ENCODE measurements at regions not wholly inside any gene's neighbourhood (a gene's known extent, or its start where the extent isn't known, plus 50 kb on each side); places are given as distances from the start of the nearest gene placed in this dataset.
"Not testable (repeated sequence)": the region's sequence is repeated elsewhere in the genome, so short reads cannot be mapped to it uniquely, and the experiment has no call there.

DNA sequence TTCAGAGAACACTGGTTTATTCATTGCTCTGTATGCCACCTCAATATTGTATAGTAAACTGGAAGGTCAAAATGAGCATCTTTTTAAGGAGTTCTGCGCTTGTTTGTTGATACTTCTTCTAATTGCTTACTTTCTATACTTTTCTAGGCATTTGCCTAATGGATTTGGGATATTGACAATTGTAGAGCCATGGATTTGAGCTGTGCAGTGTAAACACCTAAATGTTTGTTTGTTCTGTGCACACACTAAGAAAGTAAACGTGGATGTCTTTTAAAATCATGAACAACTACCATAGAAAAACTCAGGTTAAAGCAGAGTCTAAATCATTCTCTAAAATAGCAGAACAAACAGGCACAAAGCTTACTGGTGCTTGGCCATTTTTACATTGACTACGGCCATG, 436.6 kb upstream of the GBE1 start:
- DNase-seq (ENCODE audit: low read depth in 2 of 3, low spot score in 2 of 3) = no peak

- DNase-seq (ENCODE audit: low read depth in 2 of 3, low spot score in 2 of 3) = no peak
Observed at GRCh38 chr3:82196645-82197044, 435.2 kb upstream of the GBE1 start.

DNA sequence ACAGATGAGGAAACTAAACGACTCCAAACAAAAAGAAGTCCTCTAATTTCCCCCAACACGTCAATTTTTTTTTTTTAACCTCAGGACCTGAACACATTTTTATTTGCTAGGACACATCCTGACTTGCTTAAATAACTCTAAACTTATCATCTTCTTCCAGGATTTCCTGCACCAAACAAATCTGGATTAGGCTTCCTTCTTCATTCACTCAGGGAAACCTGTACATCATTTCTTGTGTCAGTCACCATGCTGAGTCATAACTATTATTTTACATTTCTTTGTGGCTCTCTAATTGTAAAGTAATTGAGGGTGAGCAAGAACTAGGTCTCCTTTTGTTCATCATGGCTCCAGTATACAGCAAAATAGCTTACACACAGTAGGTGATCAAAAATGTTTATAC, 433.4 kb upstream of the GBE1 start:
- no peak for DNase-seq (ENCODE audit: low read depth in 2 of 3, low spot score in 2 of 3)

DNA sequence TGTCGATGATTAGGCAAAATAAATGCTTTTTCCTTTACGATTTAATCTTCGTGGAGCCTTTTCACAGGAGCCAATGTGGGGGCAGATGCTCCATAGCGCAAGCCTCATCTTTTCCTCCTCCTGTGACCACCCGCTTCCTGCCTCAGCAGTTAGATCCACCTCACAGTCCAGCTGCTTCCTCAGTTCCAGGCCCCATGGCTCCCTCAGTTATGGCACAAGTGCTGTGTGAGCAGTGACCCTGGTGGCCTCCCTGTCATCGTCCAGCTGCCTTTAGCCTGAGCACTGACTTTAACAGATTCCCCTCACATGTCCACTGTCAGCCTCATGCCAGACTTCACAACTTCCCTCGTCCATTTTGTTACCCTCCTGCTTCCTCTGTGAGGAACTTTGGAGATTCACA, 424.6 kb upstream of the GBE1 start:
- no peak for DNase-seq (ENCODE audit: low read depth in 2 of 3, low spot score in 2 of 3)

- no peak for DNase-seq (ENCODE audit: low read depth in 2 of 3, low spot score in 2 of 3)
Observed at GRCh38 chr3:82179291-82179690, 417.8 kb upstream of the GBE1 start.

DNA sequence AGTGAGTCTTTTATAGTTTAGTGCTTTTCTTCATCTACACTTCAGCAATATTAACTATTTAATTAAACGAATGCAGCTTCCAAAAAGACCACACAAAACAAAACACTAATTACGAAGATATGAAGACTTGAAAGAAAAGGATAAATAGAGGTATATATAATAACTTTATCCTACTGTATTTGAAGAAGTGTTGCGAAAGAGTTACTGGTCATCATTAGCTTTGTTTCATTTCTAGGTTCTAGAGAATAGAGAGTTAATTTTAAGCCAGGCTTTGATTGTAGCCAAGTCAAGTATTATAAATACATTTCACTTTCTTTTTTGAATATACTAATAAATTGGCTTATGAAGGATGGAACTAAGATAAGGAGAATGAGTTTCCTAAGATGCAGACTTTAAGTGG, 416.8 kb upstream of the GBE1 start:
- no peak for DNase-seq (ENCODE audit: low read depth in 2 of 3, low spot score in 2 of 3)

GRCh38 chr3:82177774-82178173, 416.3 kb upstream of the GBE1 start:
- no peak for DNase-seq (ENCODE audit: low read depth in 2 of 3, low spot score in 2 of 3)

- no peak for DNase-seq (ENCODE audit: low read depth in 2 of 3, low spot score in 2 of 3)
Observed at GRCh38 chr3:82165266-82165665, 403.8 kb upstream of the GBE1 start.

DNA sequence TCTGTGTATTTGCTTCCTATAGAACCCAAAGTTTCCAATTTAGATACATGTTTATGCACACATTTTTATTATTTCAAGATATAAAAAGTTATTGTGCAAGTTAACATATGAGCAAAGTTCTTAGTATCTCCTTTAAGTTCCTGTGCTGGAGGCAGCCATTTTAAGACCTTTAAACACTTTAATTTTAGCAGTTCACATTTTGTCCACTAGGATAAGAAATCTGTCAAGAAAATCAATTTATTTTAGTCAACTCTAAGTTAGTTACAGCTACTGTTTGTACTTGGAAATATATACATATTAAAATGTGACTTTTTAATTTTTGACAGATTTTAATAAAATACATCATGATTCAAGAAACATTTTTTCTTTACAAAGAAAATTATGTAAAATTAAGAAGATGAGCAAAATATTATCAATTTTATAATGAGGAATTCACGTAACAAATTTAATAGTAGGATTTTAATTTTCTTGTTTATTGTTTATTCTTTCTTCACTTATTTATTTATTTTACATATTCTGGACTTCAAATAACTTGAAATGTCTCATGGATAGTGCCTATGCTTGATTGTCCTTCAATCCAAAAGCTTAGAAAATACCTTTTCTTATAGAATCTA, 402.6 kb upstream of the GBE1 start:
- no peak for DNase-seq (ENCODE audit: low read depth in 2 of 3, low spot score in 2 of 3)

- no peak for DNase-seq (ENCODE audit: low read depth in 2 of 3, low spot score in 2 of 3)
Observed at GRCh38 chr3:82157952-82158351, 396.5 kb upstream of the GBE1 start.

DNA sequence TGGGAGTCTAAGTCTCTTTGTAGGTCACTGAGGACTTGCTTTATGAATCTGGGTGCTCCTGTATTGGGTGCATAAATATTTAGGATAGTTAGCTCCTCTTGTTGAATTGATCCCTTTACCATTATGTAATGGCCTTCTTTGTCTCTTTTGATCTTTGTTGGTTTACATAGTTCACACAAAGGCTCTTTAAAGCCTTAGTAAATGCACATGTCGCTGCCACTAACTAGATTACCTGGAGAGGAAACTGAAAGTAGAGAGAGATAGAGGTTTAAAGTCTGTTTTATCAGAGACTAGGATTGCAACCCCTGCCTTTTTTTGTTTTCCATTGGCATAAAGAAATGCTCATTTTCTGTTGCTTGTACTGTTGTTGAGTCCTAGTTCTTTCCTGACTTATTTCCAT, 392.4 kb upstream of the GBE1 start:
- not testable (repeated sequence) for DNase-seq (ENCODE audit: low read depth in 2 of 3, low spot score in 2 of 3)

- DNase-seq (ENCODE audit: low read depth in 2 of 3, low spot score in 2 of 3) = no peak
Observed at GRCh38 chr3:82145742-82146141, 384.3 kb upstream of the GBE1 start.

- no peak for DNase-seq (ENCODE audit: low read depth in 2 of 3, low spot score in 2 of 3)
Observed at GRCh38 chr3:82144811-82145210, 383.4 kb upstream of the GBE1 start.

- no peak for DNase-seq (ENCODE audit: low read depth in 2 of 3, low spot score in 2 of 3)
Observed at GRCh38 chr3:82143661-82144412, 382.4 kb upstream of the GBE1 start.

DNA sequence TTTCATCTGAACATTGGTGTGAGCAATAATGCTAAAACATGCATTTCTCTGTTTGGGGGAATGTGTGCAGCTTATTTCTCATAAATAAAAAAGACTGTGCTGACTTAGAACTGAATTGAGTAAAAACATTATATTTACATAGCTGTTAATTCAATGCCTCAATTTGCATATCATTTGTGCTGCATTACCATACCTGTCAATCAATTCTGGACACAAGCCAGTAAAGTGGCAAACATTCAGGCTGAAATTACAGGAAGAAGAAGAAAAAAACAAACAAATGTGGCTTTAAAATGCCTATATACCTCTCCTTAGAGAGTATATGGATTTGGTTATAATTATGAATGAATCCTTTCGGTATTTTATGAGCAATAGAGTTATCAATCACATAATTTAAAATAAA, 380.1 kb upstream of the GBE1 start:
- DNase-seq (ENCODE audit: low read depth in 2 of 3, low spot score in 2 of 3) = no peak

GRCh38 chr3:82137861-82138260, 376.4 kb upstream of the GBE1 start:
- DNase-seq (ENCODE audit: low read depth in 2 of 3, low spot score in 2 of 3) = no peak

DNA sequence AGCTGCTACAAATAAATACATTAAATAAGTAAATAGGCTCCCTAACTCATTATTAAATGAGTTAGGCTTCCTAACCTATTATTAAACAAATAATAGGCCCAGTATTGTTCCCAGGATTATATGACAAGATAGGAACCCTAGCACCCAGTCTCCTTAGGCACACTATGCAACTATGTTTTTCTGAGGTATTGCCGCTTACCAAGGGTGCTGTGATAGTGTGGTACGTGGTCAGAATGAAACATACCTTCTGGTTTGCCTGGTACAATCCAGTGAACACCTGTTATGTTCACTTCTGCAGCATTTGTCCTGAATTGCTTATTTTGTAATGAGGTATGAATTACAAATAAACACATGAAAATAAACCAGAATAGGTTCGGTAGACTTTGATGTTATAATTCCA, 375.6 kb upstream of the GBE1 start:
- no peak for DNase-seq (ENCODE audit: low read depth in 2 of 3, low spot score in 2 of 3)

- peak in 1 of 3 experiments; percentile 14 for DNase-seq (ENCODE audit: low read depth in 2 of 3, low spot score in 2 of 3)
Observed at GRCh38 chr3:82133070-82133606, 371.7 kb upstream of the GBE1 start.

DNA sequence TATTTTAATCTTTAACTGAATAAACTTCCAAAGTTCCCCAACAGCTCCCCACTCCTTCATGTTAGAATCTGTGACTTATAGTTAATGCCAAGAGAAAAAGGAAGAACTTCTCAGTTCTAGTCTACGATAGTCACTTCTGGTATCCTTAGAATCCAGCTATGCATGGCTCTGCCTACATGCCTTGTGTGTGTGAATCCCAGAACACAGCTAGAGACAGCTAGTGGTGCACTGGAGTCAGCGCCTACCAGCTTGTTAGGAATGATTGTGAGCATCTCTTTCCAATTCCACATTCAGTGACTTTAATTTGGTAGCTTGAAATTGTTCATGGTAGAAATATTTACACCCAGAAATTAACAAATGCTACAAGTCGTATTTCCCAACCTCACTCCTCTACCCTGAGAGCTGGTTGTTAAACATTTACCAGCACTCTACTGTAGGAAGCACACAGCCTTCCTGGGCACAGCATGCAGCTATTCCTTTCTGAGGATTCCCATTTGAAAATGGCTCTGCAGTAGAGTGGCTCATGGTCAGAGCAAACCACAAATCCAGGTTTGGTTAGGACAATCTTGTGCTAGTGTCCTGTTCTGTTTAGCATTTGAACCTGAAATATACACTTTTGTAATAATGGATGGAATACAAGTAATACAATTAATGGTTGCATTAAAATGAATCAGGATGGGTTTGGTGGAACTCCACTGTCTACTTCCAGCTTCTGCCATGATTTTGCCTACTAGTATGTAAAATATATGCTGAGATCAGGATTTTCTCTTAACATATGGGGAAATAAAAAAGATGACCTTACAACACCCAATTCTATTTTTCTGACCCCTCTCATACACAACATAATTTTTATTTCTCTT, 371.0 kb upstream of the GBE1 start:
- DNase-seq (ENCODE audit: low read depth in 2 of 3, low spot score in 2 of 3) = no peak

- no peak for DNase-seq (ENCODE audit: low read depth in 2 of 3, low spot score in 2 of 3)
Observed at GRCh38 chr3:82130046-82130445, 368.6 kb upstream of the GBE1 start.

DNA sequence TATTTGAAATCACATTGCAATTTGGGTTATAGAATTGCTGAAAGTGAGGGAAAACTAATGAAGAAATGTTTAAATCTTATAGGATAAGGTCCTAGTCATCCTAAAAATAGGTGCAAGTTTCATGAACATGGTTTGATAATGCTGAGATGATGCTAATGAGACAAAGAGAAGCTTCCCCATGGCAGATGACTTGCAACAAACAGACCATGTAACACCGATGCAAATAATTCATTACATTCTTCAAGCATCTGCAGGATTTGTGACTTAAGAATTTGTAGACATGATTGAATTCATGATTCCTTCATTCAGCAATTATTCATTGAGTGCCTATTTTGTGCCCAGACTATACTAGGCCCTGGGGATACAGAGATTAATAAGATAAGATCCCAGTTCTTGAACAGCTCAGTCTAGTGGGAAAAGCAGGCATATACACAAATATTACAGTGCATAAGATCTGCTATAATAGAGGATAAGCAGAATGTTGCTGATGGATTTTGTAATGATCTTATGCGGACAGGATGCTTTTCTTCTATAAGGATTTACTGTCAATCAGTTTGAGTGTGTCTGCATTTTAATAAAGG, 367.9 kb upstream of the GBE1 start:
- no peak for DNase-seq (ENCODE audit: low read depth in 2 of 3, low spot score in 2 of 3)
